HL-60/S4 (cell line): ENCODE measurements at regions not wholly inside any gene's neighbourhood (a gene's known extent, or its start where the extent isn't known, plus 50 kb on each side); places are given as distances from the start of the nearest gene placed in this dataset.
"Not testable (repeated sequence)": the region's sequence is repeated elsewhere in the genome, so short reads cannot be mapped to it uniquely, and the experiment has no call there.

Source experiments
- in situ Hi-C: fragments of 300-500 bp; cut with MboI; formaldehyde crosslinking; loops from 2 replicates; pipeline ENCODE4 v1.14.3; 2022; ENCODE audit warnings: low sequenced_read_pairs

DNA sequence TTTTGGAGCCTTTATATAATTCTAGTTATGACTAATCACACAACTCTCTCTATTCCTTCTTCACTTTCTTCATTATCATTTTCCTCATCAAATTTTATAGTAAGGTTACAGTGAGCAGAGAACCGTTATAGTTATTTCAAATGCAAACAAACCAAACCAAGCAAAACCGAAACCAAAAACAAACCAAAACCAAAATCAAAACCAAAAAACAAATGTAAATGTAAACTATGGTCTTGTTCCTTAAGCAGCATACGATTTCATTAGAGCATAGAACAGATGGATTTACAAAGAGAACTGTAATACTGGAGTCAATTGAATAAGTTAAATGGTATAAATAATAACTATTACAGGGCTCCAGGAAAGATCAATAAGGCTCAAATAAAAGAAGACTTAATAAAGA lies 447.1 kb downstream of the LRRC70 start:
- in situ Hi-C loops = no loop called here

GRCh38 chr5:63022403-63022802 lies 443.8 kb downstream of the LRRC70 start:
- in situ Hi-C loops = no loop called here

DNA sequence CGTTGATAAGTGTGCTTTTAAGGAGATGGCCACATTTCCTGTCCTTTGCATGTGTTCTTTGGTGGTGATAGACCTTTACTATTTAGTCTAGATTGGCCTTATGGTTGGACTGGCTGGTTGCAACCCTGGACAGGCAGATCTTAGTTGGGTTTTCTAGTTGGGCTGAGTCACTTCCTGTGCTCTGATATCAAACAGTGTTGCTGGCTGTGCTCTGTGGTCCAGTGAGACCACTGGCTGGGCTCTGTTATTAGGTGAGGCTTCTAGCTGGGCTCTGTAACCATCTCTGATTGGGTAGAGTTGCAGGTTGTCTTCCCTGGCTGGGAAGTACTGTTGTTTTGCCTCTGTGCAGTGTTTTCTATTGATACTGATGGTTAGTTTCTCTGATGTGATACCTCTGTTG lies 432.5 kb downstream of the LRRC70 start:
- in situ Hi-C loops = no loop called here

- in situ Hi-C loops = no loop called here
These were observed 429.6 kb downstream of the LRRC70 start for GRCh38 chr5:63008195-63008594.

DNA sequence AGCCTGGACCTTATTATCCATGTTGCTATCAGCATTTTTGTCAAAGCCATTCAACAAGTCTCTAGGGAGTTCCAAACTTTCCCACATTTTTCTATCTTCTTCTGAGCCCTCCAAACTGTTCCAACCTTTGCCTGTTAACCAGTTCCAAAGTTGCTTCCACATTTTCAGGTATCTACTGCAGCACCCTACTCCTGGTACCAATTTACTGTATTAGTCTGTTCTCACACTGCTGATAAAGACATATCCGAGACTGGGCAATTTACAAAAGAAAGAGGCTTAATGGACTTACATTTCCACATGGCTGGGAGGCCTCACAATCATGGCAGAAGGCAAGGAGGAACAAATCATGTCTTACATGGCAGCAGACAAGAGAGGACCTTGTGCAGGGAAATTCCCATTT lies 416.2 kb downstream of the LRRC70 start:
- in situ Hi-C loops = not testable (repeated sequence)

DNA sequence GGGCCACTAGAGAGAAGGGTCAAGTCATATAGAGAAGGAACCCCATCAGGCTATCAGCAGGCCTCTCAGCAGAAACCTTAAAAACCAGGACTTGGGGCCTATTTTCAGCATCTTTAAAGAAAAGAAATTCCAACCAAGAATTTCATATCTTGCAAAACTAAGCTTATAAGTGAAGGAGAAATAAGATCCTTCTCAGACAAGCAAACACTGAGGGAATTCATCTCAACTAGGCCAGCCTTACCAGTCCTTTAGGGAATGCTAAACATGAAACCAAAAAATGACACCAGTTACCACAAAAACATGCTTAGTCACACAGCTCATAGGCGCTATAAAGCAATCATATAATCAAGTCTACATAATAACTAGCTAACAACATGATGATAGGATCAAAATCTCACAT lies 407.1 kb downstream of the LRRC70 start:
- in situ Hi-C loops = no loop called here

- in situ Hi-C loops = no loop called here
These were observed 403.7 kb downstream of the LRRC70 start for GRCh38 chr5:62982348-62982747.

DNA sequence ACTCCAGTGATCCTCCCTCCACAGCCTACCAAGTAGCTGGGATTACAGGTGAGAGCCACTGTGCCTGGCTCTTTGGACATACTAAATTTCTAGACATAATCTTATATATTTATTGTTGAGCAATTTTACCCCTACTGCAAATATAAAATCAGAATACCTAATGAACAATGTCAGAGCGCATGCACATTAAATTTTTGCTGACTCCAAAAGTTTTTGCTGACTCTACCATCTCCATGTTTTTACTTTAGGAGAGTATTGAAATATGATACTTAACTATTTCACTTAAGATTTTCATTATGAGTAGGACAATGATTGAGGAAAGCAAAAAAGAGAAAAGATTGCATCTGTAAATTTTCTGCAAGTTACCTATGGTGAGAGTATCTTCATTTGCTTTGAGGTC lies 402.3 kb downstream of the LRRC70 start:
- in situ Hi-C loops = no loop called here

GRCh38 chr5:62979472-62979871 lies 400.9 kb downstream of the LRRC70 start:
- in situ Hi-C loops = no loop called here

DNA sequence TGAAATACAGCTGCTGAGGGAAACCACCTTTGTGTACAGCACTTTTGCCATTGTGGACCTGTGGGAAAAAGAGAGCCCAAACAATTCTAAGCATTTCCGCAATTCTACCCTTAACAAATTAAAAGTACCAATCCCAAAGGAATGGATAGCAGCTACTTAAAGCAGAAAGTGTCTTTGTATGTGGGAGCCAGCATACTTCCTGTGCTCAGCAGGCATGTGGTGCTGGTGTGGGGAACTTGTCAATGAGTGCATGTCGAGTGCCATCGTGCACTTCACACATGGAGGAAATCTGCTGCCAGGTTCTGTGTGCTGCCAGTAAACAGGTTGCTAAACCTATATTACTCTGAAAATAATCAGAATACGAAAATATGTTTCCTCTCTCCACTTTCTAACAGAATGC lies 399.0 kb downstream of the LRRC70 start:
- in situ Hi-C loops = no loop called here

GRCh38 chr5:62974623-62975022 lies 396.0 kb downstream of the LRRC70 start:
- in situ Hi-C loops = no loop called here

GRCh38 chr5:62969409-62970120 lies 390.9 kb downstream of the LRRC70 start:
- in situ Hi-C loops = no loop called here

DNA sequence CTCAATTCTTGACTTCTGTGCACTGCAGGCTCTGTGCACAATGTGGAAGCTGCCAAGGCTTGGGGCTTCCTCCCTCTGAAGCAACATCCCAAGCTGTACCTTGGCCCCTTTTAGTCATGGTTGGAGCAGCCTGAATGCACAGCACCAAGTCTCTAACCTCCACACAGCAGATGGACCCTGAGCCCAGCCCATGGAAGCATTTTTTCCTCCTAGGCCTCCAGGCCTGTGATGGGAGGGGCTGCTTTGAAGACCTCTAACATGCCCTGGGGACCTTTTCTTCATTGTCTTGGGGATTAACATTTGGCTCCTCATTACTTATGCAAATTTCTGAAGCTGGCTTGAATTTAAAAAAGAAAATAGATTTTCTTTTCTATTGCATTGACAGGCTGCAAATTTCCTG lies 385.8 kb downstream of the LRRC70 start:
- in situ Hi-C loops = no loop called here

DNA sequence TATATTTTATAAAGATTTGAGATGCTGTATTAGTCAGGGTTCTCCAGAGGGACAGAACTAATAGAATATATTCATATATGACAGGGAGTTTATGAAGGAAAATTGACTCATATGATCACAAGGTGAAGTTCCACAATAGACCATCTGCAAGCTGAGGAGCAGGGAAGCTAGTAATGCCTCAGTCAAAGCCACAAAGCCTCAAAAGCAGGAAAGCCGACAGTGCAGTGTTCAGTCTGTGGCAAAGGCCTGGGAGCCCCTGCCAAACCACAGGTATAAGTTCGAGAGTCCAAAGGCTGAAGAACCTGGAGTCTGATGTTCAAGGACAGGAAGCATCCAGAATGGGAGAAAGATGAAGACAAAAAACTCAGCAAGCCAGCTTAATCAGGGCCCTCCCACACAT lies 382.2 kb downstream of the LRRC70 start:
- in situ Hi-C loops = no loop called here

GRCh38 chr5:62956597-62956996 lies 378.0 kb downstream of the LRRC70 start:
- in situ Hi-C loops = no loop called here

DNA sequence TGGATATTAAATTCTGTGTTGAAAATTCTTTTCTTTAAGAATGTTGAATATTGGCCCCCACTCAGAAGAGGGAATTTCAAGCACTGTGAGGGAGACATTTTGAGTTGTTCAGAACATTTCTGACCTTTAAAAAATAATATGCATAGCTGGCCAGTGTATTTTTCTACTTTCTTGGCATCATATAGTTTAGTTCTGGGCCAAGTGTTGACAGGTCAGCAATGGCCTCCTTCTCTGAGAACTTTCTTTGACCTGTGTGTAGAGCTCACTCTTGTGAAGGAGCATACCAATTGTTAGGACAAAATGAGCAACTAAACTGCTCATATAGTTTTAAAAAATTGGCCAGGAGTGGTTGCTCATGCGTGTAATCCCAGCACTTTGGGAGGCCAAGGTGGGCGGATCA lies 376.0 kb downstream of the LRRC70 start:
- in situ Hi-C loops = no loop called here

GRCh38 chr5:62948301-62948700 lies 369.7 kb downstream of the LRRC70 start:
- in situ Hi-C loops = no loop called here

DNA sequence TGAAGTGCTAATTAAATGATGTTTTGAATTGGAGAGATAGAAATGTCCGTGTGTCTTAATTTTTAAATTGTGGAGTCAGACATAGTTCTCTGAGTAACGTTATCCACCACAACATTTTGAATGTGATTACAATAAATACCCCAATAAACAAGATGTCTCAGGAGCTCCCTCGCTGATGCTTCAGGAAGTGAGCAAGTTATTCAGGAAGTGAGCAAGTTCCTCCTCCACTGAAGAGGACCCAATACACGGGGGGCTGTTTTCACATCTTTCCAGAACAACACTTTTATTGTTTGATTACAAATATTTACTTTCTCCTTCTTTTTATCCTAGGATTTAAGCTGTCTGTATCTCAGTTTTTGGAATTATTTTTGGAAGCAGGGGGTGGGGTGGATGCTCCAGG lies 363.8 kb downstream of the LRRC70 start:
- in situ Hi-C loops = no loop called here

GRCh38 chr5:62938927-62939326 lies 360.3 kb downstream of the LRRC70 start:
- in situ Hi-C loops = no loop called here

DNA sequence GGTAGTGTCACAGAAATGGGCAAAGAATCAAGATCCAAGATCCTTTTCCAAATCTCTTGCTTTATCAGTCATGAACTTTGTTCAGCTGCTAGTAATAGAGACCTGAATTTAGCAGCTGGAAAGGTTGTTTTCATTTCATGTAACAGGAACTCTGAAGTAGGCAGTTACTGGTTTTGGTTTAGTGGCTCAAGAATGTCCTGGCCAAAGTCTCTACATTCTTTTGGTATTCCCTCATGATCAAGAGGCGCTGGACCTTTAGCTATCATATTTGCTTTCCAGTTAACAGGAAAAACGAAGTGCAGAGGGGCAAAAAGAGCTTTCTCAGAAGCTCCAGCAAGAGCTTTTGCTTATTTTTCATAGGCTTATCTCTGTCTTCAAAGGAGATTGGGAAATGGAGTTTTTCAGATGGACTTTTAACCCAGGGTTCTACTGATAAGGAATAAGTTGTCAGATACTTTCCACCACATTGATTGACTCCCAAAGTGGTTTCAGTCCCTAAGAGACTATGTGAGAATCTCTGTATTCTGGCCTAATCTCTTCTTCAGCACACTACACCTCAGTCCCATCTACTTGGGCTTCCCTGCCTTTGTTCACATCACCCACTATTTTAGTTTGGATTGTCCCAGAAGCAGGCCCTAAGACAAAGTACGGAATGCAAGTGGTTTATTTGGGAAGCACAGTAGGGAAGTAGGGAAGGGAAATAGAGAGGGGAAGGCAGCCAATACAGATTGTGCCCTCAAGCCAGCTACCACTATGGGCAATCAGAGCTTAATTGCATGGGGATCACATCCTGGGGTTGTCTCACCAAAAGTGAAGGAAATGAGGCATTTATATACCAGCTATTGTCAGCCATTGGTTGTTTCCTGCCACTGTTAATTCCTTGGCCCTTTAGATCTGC lies 359.3 kb downstream of the LRRC70 start:
- in situ Hi-C loops = no loop called here

DNA sequence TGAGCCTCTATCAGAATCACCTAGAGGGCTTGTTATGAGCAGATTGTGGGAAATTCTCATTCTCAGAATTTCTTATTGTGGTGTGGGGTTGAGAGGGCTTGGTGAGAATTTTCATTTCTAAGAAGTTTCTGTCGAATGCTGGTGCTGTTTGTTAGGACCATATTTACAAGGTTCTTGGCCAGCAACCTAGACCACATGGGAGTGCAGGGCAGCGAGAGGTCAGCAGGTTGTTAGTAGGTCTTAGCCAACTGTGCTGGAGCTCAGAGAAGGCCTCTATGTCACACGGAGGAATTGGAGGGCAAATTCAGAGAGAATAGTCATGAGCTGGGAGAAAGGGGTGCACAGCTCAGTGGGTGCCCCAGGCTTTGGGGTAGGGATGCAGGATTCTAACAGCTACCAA lies 357.0 kb downstream of the LRRC70 start:
- in situ Hi-C loops = no loop called here

DNA sequence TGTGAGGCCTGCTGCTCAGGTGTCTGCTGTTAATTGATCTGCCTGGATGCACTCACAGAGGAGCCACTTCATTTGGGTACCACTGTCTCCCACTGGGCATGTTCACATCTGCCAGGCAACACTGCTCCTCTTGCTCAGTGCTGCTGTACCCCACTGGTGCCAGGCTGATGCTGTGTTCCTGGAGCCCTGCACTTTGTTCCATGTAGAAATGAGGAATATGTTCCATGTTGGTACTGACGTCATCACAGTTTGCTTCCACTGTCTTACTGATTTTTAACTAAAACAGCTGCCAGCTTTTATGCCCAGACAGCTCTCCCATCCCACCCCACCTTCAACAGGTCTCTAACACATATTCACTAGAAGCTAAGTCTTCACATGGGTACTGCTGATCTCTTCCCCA lies 355.7 kb downstream of the LRRC70 start:
- in situ Hi-C loops = no loop called here
